GM19455 (cell line): ENCODE measurements at regions not wholly inside any gene's neighbourhood (a gene's known extent, or its start where the extent isn't known, plus 50 kb on each side); places are given as distances from the start of the nearest gene placed in this dataset.
A peak's percentile ranks its signal among the peaks of the same experiment; 100 is the strongest.
"Not testable (repeated sequence)": the region's sequence is repeated elsewhere in the genome, so short reads cannot be mapped to it uniquely, and the experiment has no call there.

Experiments
- ATAC-seq: cut with Tn5 transposase; IDR thresholded peaks from one replicate; pipeline ENCODE4 v1.9.1; 2021; ENCODE audit not compliant: unreplicated experiment

DNA sequence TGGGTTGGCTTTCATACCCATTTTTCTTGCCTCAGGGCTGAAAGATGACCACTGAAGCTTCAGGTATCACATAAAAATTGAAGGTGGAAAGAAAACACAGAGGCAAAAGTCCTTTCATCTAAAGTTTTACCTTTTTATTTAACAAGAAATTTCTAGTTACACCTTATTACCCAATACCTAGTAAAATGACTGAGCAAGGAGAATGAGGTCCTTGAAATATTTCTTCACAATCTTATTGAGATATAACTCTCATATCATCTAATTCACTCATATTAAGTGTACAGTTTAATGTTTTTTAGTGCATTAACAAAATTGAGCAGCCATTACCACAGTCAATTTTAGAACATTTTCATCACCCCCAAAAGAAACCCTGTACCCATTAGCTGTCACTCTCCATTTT lies 112.9 kb upstream of the ADTRP start:
- ATAC-seq, result no peak

GRCh38 chr6:11890849-11891248 lies 112.2 kb upstream of the ADTRP start:
- no peak for ATAC-seq

DNA sequence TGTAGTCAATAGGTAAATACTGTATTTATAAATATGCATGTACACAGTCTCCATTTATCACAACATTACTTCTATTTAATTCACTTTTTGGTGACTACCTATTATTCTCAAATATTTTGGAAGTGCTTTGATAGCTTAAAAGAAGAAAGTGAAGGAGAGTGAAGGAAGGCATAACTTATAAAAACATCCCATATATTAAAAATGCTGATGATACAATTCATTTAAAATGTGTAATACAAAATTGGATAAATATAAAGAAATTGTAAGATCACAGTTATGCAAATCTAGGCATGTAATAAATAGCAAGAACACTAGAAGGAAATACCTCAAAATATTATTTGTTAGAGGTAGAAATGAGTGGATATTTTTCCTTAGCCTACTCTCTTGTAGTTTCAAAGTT lies 111.6 kb upstream of the ADTRP start:
- no peak for ATAC-seq

- no peak for ATAC-seq
Measured at GRCh38 chr6:11889572-11889971, 111.0 kb upstream of the ADTRP start.

- no peak for ATAC-seq
Measured at GRCh38 chr6:11888727-11889126, 110.1 kb upstream of the ADTRP start.

GRCh38 chr6:11885159-11885558 lies 106.6 kb upstream of the ADTRP start:
- no peak for ATAC-seq

GRCh38 chr6:11883471-11883870 lies 104.9 kb upstream of the ADTRP start:
- not testable (repeated sequence) for ATAC-seq

DNA sequence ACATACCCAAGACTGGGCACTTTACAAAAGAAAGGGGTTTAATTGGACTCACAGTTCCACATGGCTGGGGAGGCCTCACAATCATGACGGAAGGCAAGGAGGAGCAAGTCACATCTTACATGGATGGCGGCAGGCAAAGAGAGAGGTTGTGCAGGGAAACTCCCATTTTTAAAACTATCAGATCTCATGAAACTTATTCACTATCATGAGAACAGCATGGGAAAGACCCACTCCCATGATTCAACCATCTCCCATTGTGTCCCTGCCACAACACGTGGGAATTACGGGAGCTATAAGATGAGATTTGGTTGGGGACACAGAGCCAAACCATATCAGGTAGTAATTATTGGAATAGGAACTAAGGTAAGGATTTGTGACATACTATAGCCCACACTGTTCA lies 101.6 kb upstream of the ADTRP start:
- not testable (repeated sequence) for ATAC-seq

DNA sequence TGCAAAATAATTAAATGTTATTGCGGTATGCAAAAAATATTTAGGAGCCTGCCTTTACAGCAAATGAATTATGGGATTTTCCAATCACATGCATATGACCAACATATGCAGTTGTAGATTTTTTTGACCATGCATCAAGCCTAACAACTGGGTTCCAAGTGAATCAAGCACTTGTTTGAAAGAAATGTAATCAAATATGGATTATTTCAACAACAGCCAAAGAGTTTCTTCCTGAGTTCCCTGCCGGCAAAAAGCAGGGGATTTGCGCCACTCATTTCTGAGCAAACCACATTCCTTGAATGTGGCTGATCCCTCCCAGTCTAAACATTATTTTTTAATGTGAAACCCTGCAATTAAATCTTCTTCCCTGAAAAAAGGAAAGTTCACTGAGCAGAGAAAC lies 100.1 kb upstream of the ADTRP start:
- no peak for ATAC-seq

- ATAC-seq, result no peak
Measured at GRCh38 chr6:11878029-11878428, 99.4 kb upstream of the ADTRP start.

GRCh38 chr6:11876934-11877433 lies 98.4 kb upstream of the ADTRP start:
- peak; percentile 78 for ATAC-seq

DNA sequence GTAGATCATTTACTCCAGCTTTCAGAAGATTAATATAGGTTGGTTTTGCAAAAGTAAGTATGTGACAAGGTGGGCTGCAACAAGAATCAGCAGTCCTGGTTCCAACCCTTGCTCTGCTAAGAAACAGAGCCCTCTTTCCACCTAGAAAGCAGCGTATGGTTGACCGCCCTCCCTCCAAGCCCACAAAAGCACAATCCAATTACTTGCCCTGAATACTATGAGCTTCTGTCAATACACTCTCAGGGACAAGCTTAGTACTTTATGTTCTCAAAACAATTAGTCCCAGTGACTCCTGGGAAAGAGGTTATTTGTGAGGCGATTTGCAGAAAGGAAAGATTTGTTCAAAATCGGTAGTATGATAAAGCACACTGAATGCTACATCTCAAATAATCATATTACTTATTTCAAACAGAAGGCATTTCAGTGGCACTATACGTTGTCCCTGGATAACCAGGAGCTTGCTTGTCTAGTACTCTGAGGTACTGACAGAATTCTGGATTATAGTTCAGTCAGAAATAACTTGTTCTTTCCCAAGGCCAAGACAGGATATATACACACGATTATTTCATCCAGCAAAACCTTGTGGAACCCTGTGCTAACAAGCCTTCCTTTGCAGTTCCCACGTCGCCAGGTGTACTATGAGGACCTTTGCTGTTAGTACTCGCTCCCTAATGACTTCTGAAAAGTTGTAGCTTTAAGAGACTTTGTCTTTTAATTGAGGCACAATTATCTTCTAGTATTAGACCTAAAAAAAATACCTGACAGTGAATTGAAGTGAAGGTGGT lies 96.9 kb upstream of the ADTRP start:
- no peak for ATAC-seq

DNA sequence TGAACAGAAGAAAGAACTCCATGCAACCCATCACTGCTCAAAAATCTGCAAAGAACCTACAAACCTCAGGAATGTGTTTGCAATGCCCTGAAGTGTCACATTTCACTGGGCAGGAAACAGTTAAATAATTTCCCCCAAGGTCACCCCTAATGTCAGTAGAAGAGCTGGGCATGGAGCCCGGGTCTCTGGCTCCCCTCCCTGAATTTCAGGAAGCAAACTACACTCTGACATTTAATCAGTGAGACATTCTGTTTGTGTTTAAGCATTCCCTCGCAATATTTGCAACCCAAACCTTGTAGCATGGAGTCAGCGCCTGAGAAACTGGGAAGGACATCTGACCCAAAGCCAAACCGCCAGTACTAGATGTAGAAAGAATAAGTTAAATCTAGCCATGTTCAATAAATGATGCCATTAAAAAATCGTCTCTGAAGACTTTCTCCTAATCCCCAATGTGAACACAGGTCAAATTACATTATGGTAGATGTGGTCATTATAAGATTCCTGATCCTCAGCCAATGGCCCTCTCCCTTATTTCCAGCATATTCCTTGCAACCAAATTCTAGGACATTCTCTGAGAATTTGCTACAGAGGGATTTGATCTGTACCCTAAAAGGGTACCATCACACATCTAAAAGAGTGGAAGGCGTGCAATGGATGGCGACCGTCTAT lies 91.2 kb upstream of the ADTRP start:
- ATAC-seq, result no peak

GRCh38 chr6:11868392-11868791 lies 89.8 kb upstream of the ADTRP start:
- no peak for ATAC-seq

- no peak for ATAC-seq
Measured at GRCh38 chr6:11865680-11866300, 87.2 kb upstream of the ADTRP start.

GRCh38 chr6:11858439-11858838 lies 79.8 kb upstream of the ADTRP start:
- no peak for ATAC-seq

GRCh38 chr6:11855743-11856142 lies 77.1 kb upstream of the ADTRP start:
- ATAC-seq, result no peak

- ATAC-seq, result no peak
Measured at GRCh38 chr6:11854408-11855165, 76.0 kb upstream of the ADTRP start.

DNA sequence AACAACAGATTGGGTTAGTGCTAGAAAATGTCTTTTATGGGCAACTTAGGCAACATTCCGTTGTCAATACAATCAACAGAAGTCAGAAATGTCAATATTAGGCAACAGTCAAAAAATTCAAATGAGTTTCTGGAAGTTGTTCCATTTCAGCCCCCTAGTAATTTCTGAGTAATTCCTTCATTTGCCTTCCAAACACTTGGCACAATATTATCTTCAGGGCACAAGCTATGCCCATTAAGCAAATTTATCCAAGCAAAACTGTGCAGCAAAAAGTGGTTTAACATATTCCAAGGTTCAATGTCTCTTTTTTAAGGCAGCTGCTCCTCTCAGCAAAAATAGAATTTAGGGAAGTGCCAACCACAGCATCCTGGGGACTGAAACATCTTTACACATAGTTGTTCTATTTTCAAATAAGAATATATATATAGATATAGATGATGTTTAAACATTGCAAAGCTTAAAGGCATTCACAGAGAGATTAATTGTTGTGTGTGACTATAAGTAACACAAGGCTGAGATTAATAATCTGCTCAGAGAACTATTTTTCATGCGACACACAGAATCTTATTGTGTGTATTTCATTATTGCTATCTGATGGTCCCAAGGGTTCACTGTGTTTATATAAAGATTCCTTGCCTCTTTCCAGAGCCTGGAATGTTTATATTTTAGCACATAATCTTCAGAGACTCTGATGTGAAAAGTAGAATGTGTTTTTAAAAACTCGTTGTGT lies 75.2 kb upstream of the ADTRP start:
- no peak for ATAC-seq

GRCh38 chr6:11852061-11852651 lies 73.6 kb upstream of the ADTRP start:
- no peak for ATAC-seq
